Activated CD8-positive, alpha-beta memory T cell treated with anti-CD3 and anti-CD28 coated beads, Interleukin-2, amount 50 U/mL, for 24 hours (primary cell): ENCODE measurements at regions not wholly inside any gene's neighbourhood (a gene's known extent, or its start where the extent isn't known, plus 50 kb on each side); places are given as distances from the start of the nearest gene placed in this dataset.

Experiments
- DNase-seq: peaks from one replicate; pipeline ENCODE4 v3.0.0-alpha.2; 2020; ENCODE audit errors: extremely low read depth

DNA sequence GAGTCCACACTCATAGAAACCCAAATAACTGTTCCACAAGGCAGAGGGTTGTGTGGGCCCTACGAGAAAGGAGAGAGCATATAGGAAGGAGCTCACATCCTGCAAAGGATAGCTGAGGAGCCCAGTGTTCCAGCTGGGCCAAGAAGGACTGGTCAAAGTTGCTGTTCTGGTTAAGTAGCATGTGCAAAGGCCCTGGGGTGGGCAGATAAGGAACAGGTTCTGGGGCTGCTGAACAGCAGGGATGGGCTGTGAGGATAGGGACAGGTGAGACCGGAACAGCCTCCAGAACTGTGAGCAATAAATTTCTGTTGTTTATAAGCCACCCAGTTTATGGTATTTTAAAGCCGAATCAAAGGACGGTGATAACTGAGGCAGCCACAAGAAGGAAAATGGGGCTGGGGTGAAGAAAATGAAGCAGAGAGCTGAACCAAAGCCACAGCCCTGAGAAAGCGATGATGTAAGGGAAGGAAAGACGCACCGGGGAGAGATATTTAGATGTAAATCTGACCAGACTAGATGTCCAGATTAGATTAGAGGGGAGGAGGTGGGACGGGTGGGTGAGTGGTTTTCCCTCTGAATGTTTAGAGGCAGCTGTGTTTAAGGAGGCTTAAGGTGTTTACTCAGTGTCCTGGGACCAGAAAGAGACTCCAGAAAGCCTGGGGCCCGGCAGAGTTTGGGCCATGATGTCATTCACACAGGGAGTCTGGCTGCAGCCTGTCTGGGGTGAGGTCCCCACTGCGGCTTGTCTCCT, 180.8 kb upstream of the BCOR start:
- no peak for DNase-seq

- DNase-seq: no peak
These were observed 179.9 kb upstream of the BCOR start for GRCh38 chrX:40277672-40278071.

DNA sequence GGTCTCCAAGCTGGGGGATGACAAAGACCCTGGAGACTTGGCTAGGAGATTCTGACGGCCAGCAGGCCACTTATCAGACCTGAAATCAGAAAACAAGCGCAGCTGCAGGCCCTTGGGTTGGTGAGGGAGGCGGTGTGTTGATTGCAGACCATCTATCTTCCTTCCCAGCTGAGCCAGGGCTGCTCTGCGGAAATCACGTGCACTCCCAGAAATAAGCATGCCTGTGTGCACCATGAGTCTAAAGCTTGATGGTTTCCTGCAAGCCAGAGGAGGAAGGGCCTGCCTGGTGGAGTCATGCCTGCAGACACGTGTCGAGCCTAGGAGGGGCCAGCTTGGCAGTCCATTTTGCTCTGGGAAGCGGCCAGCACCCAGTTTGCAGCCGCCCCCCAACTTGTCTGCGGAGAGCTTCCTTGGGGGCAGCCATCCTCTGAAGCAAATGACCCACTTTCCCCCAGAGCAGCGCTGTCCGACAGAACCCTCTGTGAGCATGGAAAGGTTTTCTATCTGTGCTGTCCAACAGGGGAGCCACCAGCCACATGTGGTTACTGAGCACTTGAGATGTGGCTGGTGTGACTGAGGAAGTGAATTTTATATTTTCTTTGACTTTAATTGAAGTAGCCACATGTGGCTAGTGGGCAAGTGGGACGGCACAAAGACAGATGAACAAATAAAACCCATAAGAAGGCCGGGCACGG, 175.7 kb upstream of the BCOR start:
- DNase-seq: no peak

DNA sequence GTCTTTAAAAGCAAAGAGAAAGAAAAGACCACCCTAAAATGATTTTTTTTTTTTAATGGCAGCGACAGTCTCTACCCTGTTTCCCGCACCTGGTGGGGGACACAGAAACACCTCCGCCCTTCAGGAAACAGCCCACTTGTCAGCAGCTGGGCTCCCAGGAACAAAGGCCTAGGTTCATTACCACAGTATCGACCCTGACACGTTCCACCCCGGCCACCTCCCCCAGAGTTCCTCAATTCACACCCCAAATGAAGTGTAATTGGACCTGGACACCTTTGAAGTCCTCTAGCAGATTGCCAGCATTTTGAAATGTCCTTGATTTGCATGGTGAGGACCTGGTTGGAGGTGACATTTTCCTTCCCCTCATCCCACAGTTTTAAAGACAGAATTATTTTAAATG, 175.0 kb upstream of the BCOR start:
- no peak for DNase-seq

DNA sequence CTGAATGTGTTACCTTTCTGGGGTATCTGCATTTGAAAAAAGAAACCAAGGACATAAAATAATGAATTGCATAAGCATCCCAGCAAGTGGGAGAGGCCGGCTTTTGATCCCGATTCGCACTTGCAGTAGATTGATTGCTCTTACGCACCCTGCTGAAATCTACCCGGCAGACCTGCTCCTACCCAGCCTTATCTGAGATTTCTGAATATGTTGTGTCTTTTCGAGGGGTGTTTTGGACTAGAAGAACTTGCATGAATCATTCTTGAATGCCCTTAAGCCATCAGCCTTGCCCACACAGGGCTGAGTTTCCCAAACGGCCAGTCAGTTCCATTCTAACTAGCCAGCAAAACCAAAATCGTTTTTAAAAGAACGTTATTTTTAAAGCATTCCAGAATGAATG, 174.4 kb upstream of the BCOR start:
- DNase-seq: no peak

DNA sequence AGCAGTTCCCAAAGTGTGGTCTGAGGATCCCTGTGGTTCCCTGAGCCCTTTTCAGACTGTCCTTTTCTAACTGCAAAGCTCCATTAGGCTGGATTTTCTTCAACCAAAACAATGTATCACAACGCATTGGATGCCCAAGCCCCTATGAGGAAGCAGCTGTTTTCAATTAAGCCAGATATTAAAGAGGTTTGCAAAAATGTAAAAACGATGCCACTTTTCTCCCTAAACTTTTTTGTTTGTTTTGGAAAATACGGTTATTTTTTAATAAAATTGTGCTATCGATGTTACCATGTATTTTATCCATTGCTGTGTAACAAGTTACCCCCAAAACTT, 170.4 kb upstream of the BCOR start:
- no peak for DNase-seq

GRCh38 chrX:40267334-40268187, 169.8 kb upstream of the BCOR start:
- DNase-seq: no peak

- no peak for DNase-seq
These were observed 169.0 kb upstream of the BCOR start for GRCh38 chrX:40266490-40267333.

GRCh38 chrX:40265936-40266335, 168.2 kb upstream of the BCOR start:
- DNase-seq: no peak

GRCh38 chrX:40263014-40263560, 165.3 kb upstream of the BCOR start:
- DNase-seq: no peak

GRCh38 chrX:40262157-40263013, 164.6 kb upstream of the BCOR start:
- no peak for DNase-seq

DNA sequence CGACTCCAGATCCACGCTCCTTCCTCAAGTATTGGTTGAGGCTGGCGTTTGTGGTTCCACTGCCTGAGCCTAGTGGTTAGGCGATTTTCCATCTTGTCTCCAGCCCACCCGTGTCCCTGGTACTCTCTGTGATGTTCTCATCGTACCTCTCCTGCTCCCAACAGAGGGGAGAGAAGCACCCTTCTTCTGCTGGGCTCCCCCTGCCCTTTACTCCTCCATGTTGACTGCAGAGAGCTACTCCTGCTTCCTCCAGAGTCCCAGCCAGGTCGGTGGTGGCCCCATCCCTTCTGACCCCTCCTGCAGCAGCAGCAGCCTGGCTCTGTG, 164.0 kb upstream of the BCOR start:
- DNase-seq: no peak

DNA sequence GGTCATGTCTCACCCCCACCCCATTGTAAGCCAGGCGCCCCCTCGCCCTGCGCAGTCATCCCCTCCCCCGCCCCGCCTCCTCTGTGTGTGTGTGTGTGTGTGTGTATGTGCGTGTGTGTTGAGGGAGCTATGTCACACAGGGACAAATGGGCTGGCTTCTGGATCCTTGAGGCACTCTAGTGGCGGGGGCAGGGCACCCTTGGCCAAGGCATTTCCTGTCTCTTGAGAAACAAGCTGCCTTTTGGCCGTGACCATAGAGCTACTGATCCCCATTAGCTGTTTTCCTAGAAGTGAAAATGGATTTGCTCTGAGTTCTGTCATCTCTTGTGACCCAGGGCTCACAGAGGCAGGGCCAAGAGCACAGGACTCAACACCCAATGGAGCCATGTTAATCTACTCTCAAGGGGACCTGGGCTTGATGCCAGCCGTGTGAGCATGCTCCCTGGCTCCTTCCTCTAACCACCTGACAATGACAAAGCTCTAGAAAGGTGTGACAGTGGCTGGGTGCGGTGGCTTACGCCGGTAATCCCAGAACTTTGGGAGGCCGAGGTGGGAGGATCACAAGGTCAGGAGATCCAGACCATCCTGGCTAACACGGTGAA, 162.5 kb upstream of the BCOR start:
- DNase-seq: no peak

GRCh38 chrX:40258909-40259308, 161.2 kb upstream of the BCOR start:
- no peak for DNase-seq

DNA sequence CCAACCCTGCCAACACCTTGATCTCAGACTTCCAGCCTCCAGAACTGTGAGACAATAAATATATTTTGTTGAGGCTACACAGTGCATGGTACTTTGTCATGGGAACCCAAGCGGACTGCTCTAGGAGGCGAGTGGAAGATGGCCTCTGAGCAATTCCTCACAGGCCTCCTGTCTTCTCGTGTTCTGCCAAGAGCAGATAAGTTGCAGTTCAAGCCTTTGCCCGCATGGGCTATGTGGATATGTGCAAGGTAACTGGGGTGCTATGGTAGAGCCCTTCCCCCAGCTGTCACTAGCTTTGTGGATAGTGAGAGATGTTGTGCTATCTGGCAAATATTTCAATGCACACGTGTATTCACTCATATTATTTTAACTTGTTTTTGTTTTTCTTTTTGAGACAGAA, 156.0 kb upstream of the BCOR start:
- no peak for DNase-seq

DNA sequence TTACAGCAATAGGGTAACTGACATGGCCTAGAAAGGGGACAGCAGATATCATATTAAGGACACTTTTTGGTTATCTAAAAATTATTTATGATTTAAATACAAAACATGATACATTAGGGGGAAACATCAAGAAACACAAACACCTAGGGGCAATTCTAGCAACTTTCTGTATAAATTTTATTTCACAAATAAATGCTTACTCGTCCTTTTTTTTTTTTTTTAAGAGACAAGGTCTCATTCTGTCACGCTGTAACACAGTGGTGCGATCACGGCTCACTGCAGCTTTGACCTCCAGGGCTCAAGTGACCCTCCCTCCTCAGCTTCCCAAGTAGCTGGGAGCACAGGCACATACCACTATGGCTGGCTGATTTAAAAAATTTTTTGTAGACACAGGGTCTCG, 151.8 kb upstream of the BCOR start:
- no peak for DNase-seq

GRCh38 chrX:40248822-40249221, 151.1 kb upstream of the BCOR start:
- DNase-seq: no peak

GRCh38 chrX:40247848-40248622, 150.3 kb upstream of the BCOR start:
- no peak for DNase-seq

DNA sequence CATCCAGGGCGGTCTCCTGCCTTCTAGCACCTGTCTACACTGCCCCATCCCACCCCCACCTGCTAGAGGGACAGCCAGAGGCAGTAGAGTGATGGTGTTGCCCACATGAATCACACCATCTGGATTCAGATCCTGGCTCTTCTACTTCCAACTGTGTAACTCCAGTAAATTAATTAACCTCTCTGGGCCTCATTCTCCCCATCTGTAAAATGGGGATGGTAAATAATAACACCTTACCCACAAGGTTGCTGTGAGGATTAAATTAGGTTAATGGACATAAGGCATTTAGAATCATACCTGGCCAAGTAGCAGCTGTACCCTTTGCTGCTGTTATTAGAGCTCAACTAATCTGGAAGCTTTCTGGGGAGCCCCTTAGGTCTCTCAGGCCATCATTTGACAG, 149.6 kb upstream of the BCOR start:
- DNase-seq: no peak
